NCI-H524 treated with DMSO at 0.1 percent for 48 hours (cell line): ENCODE measurements at regions not wholly inside any gene's neighbourhood (a gene's known extent, or its start where the extent isn't known, plus 50 kb on each side); places are given as distances from the start of the nearest gene placed in this dataset.
A peak's percentile ranks its signal among the peaks of the same experiment; 100 is the strongest.
"Not testable (repeated sequence)": the region's sequence is repeated elsewhere in the genome, so short reads cannot be mapped to it uniquely, and the experiment has no call there.

ENCODE experiments used
- DNase-seq: peaks from one replicate; lab custom pipeline; 2025; lab: John Stamatoyannopoulos, UW

DNA sequence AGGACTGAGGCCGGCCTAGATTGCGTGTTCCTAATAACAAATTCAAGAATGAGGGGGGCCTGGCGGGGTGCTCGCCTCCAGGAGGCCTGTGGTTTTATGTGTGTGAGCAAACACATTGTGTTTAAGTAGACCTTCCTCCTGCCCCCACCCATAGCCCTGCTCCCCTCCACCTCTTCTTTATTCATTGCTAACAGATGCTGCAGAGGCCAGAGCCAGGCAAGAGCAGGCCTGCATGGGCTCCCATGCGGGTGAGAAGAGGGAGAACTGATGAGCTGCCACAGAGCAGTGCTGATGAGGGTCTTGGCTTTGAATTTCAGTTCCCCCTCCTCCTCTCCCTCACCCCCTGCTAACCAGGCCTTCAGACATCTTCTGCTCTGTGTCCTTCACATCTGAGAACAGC lies 154.6 kb downstream of the OSR1 start:
- no peak for DNase-seq

DNA sequence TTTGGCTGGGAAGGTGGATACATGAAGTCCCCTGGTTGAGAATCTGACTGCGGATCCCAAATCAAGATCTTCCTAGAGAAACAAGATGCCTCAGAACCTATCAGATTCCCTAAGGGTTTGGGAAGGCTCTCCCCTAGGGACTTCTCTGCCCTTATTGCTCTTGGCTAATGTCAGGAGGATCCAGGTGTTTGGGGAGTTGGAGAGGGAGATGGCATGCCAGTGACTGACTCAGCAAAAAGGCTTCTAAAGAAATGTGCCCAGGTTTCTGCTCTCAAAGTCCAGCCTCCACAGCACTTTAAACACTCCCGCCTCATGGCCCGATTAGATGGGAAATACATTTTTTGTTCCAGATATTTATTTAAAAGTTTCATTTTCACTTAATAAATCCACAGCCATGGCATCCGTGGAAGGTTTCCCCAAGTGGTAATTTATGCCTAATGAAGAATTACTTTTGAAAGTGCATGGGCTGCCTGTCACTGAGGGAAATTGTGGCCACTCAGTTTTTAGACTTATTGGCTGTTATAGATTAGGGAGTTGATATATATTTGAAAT lies 156.4 kb downstream of the OSR1 start:
- no peak for DNase-seq

DNA sequence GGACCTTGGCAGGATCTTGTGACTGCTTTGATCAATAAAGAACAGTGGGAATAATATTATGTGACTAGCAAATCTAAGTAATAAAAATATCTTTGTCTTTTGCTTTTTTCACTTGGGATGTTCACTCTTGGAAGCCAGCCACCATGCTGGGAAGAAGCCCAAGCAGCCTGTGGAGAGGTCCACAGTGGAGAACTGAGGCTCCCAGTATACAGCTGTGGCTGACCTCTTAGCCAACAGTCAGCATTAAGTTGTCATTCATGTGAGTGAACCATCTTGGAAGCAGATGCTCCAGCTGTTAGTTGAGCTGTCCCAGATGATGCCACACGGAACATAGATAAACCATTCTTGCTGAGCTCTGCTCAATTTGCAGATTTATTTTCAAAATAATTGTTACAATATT lies 160.0 kb downstream of the OSR1 start:
- no peak for DNase-seq

DNA sequence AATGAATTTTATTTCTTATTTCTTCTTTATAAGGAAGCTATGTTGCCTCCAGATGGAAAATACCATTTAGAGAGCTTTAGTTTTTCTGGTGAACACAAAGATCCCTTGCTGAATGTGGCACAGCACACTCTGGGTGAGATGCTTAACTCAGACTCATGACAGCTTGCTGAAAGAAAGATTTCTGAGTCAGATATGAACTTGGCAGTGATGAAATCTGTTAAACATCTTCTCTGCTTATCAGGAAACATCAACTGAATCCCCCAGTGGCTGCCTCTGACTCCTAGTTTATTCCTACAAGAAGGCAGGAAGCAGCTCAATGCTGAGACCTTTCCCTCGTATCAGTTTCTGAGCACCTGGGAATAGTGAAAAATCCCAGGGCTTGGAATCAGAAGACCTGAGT lies 162.8 kb downstream of the OSR1 start:
- DNase-seq = no peak

GRCh38 chr2:19189391-19189790 lies 169.0 kb downstream of the OSR1 start:
- no peak for DNase-seq

DNA sequence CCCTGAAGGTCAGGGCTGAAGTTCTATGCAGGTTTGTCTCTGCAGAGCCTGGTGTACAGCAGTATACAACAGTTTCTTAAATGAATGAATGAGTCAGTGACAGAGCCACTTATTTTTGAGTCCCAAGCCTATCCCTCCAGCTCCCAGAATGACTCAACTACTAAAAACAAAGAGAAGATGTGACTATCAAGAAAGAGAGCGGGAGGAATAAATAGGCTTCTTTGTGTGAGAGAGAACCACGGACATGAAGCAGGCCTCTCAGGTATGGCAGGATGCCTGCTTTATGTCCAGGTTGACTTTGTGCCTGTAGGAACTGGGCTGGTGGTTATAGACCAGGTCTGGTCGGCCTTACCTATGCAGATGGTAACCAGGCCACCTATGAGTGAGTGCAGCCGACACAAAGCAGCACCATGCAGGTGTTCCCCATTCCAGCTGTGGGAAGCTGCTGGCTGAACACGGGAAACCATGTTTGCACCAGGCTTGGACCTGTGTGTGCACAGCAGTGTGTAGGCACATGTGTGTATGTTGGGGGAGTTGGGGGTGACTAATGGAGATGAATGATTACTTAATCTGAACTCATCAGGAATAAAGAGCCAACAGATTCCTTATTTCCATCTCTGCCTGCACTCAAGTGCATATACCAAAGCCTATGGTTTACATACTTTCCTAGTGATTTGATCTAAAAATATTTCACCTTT lies 171.0 kb downstream of the OSR1 start:
- DNase-seq = no peak

GRCh38 chr2:19185086-19185485 lies 173.3 kb downstream of the OSR1 start:
- DNase-seq = no peak

- DNase-seq = no peak
Measured at GRCh38 chr2:19178175-19178574, 180.2 kb downstream of the OSR1 start.

- no peak for DNase-seq
Measured at GRCh38 chr2:19176977-19177376, 181.4 kb downstream of the OSR1 start.

GRCh38 chr2:19176172-19176852 lies 182.1 kb downstream of the OSR1 start:
- peak; percentile 49 for DNase-seq

DNA sequence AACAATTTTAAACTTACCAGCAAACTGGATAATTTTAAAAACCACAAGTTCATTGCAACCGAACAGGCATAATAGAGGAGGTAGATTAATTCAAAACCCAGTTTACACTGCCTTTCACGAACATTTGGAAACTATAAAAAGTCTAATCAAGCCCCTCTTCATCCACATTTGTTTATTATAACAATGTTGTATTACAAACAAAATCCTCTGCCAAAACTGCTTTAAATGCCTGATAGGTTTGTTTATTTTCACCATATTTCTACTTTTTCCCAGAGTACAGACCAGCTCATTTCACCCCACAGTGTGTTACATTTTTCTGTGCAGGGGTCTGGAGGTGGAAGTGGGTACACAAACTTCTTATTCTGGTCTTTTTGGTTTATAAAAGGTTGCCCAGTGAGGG lies 184.2 kb downstream of the OSR1 start:
- DNase-seq = no peak

DNA sequence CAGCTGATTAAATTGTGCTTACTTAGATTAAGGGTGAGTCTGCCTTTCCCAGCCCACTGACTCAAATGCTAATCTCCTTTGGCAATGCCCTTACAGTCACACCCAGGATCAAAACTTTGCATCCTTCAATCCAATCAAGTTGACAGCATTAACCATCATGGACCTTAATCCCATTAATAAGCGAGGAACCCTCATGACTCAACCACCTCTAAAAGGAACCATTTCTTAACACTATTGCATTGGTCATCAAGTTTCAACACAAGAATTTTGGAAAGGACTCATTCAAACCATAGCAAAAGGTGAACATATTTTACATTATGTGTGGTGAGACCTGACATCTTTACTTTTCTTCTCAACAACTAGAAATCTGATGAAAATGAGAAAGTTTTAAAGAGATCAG lies 187.0 kb downstream of the OSR1 start:
- no peak for DNase-seq

DNA sequence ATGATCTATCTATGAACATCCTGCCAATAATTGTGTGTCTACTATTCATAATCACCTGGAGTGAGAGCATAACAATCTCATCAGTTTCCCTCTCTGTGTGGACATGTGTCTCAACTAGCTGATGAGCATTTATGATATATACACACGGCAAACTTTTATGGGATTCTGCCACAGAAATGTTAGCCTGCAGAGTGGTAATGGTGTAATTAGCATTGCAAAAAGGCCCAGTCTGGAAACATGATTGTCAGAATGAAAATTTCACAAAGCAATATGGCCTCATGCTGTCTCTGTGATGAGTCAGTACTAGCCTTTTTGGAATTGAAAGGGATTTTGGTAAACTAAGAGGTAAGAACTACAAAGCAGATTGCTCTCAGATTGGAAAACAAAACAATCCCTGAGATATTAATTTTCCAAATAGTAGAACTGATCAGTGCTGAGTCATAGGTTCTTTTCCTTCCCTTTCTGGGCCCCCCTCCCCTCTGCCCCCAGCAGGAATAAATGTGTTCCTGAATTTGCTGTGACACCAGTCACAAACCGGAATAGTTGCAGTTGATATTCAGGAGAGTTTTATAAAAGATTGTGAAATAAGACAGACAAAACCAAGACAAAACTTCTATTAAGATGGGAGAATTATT lies 189.2 kb downstream of the OSR1 start:
- no peak for DNase-seq

DNA sequence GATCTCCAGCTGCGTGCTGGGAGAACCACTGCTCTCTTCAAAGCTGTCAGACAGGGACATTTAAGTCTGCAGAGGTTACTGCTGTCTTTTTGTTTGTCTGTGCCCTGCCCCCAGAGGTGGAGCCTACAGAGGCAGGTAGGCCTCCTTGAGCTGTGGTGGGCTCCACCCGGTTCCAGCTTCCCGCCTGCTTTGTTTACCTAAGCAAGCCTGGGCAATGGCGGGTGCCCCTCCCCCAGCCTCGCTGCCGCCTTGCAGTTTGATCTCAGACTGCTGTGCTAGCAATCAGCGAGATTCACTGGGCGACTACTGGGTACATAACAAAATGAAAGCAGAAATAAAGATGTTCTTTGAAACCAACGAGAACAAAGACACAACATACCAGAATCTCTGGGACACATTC lies 194.3 kb downstream of the OSR1 start:
- DNase-seq = not testable (repeated sequence)

DNA sequence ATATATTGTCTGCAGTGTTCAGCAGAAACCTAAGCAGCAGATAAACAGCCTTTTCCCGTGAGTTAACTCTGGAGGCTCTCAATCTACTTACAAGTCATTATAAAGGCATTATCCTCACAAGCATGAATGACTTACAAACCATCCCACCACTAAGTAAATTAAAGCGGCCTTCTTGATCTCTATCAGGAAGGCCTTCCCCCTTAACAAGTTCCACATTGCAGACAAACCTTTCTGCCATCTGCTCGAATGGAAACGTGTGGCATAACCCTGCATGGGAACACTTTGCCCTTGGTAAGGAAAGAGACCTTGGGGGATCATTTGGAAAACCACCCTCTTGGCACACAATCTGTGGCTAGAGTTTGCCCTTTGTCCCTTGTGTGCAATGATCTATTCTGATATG lies 199.5 kb downstream of the OSR1 start:
- no peak for DNase-seq

GRCh38 chr2:19158211-19158610 lies 200.2 kb downstream of the OSR1 start:
- DNase-seq = no peak

GRCh38 chr2:19156646-19157045 lies 201.8 kb downstream of the OSR1 start:
- DNase-seq = no peak

DNA sequence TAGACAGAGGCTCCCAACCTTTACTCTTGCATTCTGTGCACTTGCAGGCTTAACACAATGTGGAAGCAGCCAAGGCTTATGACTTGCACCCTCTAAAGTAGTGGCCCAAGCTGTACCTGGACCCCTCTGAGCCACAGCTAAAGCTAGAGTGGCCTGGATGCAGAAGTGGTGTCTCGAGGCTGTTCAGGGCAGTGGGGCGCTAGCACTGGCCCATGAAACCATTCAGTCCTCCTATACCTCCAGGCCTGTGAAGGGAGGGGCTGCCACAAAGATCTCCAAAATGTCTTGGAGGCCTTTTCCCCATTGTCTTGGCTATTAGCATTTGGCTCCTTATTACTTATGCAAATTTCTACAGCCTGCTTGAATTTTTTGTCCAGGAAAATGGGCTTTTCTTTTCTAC lies 207.7 kb downstream of the OSR1 start:
- no peak for DNase-seq

DNA sequence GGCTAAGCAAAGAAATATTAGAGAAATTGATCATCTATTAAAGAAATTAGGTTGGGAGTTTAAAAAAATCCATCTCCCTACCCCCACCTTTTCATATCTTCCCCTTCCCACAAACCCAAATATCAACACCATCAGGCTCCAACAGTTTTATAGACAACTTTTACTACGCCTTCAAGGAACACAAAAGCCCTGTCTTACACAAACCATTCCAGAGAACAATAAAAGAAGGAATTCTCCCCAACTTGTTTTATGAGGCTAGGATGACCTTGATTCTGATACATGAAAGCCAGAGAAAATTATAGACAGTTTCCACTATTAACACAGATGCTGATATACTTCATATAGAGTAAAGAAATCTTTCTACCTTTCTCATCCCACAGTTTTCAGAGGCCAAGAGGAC lies 211.6 kb downstream of the OSR1 start:
- DNase-seq = no peak

- DNase-seq = no peak
Measured at GRCh38 chr2:19141234-19142004, 217.0 kb downstream of the OSR1 start.

DNA sequence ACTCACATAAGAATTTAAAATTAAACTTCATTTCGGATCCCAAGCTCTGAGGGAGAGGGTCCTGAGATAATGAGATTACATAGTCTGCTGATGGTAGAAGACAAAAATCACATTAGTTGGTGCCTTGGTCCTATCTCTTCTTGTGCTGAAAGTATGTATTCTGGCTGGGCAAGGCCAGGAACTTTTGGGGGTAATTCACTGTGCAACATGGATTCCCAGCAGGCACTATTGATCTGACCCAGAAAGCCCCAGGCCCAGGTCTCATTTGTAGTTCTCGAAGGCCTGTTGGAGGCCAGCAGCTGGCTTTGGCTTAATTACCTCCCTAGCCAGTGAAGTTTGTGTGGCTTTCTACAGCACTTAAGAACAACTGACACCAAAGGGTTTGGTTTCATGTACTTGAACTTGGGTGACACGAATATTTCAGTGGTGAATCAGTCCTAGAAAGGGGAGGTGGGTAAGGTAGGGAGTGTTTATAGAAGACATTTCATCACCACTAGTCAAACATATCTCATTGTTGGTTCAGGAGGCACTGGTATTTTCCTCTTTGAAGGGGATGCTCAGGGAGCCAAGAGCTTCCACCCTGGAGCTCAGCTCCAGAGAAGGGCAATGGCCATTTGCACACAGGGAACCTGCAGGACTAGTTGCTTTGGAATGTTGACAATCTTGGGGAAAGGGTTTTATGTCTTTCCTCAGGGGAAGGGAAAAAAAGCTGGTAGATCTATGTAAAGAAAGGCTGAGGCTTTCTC lies 217.8 kb downstream of the OSR1 start:
- no peak for DNase-seq

DNA sequence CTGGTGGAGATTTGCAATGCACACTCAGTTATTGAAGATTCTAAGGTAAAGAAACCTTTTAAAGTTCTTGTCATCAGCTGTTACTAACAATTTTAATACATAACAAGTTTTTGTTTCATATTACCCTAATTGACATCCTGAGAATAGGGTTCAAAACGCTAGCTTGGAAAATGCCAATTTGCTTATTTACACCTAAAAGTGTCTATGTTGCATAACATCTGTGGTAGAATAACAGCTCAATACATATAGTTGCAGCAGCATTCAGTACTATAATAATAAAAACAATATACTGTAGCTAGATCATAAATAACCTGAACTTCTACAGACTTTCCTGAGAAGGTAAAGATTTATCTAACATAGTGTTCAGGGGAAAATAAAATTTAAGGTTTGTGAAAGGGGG lies 219.0 kb downstream of the OSR1 start:
- DNase-seq = no peak
